Endothelial cell of hepatic sinusoid (primary cell): ENCODE measurements at regions not wholly inside any gene's neighbourhood (a gene's known extent, or its start where the extent isn't known, plus 50 kb on each side); places are given as distances from the start of the nearest gene placed in this dataset.

Source experiments
- in situ Hi-C: cut with HindIII; loops from 2 replicates; pipeline ENCODE4 v1.10.0; 2017; ENCODE audit warnings: low sequenced_read_pairs

- in situ Hi-C loops: no loop called here
Measured at GRCh38 chr2:45301307-45302277, 292.3 kb upstream of the SIX2 start.

- in situ Hi-C loops: no loop called here
Measured at GRCh38 chr2:45300026-45300750, 290.9 kb upstream of the SIX2 start.

GRCh38 chr2:45299361-45299760 is 290.1 kb upstream of the SIX2 start:
- in situ Hi-C loops: no loop called here

GRCh38 chr2:45293182-45293581 is 283.9 kb upstream of the SIX2 start:
- in situ Hi-C loops: no loop called here

GRCh38 chr2:45291296-45291701 is 282.0 kb upstream of the SIX2 start:
- in situ Hi-C loops: no loop called here

GRCh38 chr2:45289997-45290709 is 280.9 kb upstream of the SIX2 start:
- in situ Hi-C loops: no loop called here

- in situ Hi-C loops: no loop called here
Measured at GRCh38 chr2:45288532-45289417, 279.5 kb upstream of the SIX2 start.

GRCh38 chr2:45287045-45287444 is 277.8 kb upstream of the SIX2 start:
- in situ Hi-C loops: no loop called here

- in situ Hi-C loops: no loop called here
Measured at GRCh38 chr2:45285771-45286390, 276.6 kb upstream of the SIX2 start.

- in situ Hi-C loops: no loop called here
Measured at GRCh38 chr2:45285311-45285710, 276.1 kb upstream of the SIX2 start.

- in situ Hi-C loops: no loop called here
Measured at GRCh38 chr2:45284621-45284995, 275.4 kb upstream of the SIX2 start.

GRCh38 chr2:45283764-45284620 is 274.7 kb upstream of the SIX2 start:
- in situ Hi-C loops: no loop called here

- in situ Hi-C loops: no loop called here
Measured at GRCh38 chr2:45282646-45283045, 273.4 kb upstream of the SIX2 start.

GRCh38 chr2:45281311-45281710 is 272.1 kb upstream of the SIX2 start:
- in situ Hi-C loops: no loop called here

- in situ Hi-C loops: no loop called here
Measured at GRCh38 chr2:45280794-45281193, 271.5 kb upstream of the SIX2 start.

GRCh38 chr2:45279356-45279755 is 270.1 kb upstream of the SIX2 start:
- in situ Hi-C loops: no loop called here

GRCh38 chr2:45278365-45279078 is 269.3 kb upstream of the SIX2 start:
- in situ Hi-C loops: no loop called here

GRCh38 chr2:45276914-45277313 is 267.7 kb upstream of the SIX2 start:
- in situ Hi-C loops: no loop called here
